ENCODE measurements at regions not wholly inside any gene's neighbourhood (a gene's known extent, or its start where the extent isn't known, plus 50 kb on each side); places are given as distances from the start of the nearest gene placed in this dataset.

GRCh38 chr20:24894967-24895366 is 54.1 kb upstream of the CST7 start:
- Histone ChIP-seq H3K4me3 (ENCODE audit: low read depth, low read length) (no peak overlapping the region), H3K4me1 (ENCODE audit: control insufficient read depth, insufficient read depth, low read length, poor library complexity, severe bottlenecking) (no peaks in the 10 kb centered on the region), H3K27ac (ENCODE audit: insufficient read depth, low read length, poor library complexity, severe bottlenecking) (no peak overlapping the region), H3K9me3 (ENCODE audit: control insufficient read depth in 2 of 2, low read length in 2 of 2) (peaks cover 8 to 10% of the 10 kb centered on the region in 2 experiments), H3K27me3 (ENCODE audit: control insufficient read depth, insufficient read depth, low read length) (peaks cover 2% of the 10 kb centered on the region), H3K36me3 (ENCODE audit: control insufficient read depth, insufficient read depth, low read length) (no peaks in the 10 kb centered on the region)
- DNase-seq (no peak), ATAC-seq (ENCODE audit: low read depth in 2 of 2) (no peak)
- Mint-ChIP-seq H3K27me3 (no peaks in the 10 kb centered on the region), H3K4me3 (no peak overlapping the region), H3K36me3 (no peaks in the 10 kb centered on the region), H3K9me3 (peaks cover 0 to 14% (median 2%) of the 10 kb centered on the region in 7 donors), H3K4me1 (no peaks in the 10 kb centered on the region), H3K27ac (no peak overlapping the region)

- Histone ChIP-seq H3K4me3 (ENCODE audit: low read depth, low read length) (no peak overlapping the region), H3K9me3 (ENCODE audit: control insufficient read depth in 2 of 2, low read length in 2 of 2) (peaks cover 8 to 10% of the 10 kb centered on the region in 2 experiments), H3K27ac (ENCODE audit: insufficient read depth, low read length, poor library complexity, severe bottlenecking) (no peak overlapping the region), H3K27me3 (ENCODE audit: control insufficient read depth, insufficient read depth, low read length) (no peaks in the 10 kb centered on the region), H3K4me1 (ENCODE audit: control insufficient read depth, insufficient read depth, low read length, poor library complexity, severe bottlenecking) (no peaks in the 10 kb centered on the region), H3K36me3 (ENCODE audit: control insufficient read depth, insufficient read depth, low read length) (no peaks in the 10 kb centered on the region)
- H3K27ac Mint-ChIP-seq, result no peak overlapping the region
- DNase-seq (no peak), ATAC-seq (ENCODE audit: low read depth in 2 of 2) (no peak)
- H3K4me1 Mint-ChIP-seq, result no peaks in the 10 kb centered on the region
- H3K36me3 Mint-ChIP-seq, result no peaks in the 10 kb centered on the region
- H3K9me3 Mint-ChIP-seq, result peaks cover 0 to 16% (median 4%) of the 10 kb centered on the region in 7 donors
- H3K4me3 Mint-ChIP-seq, result no peak overlapping the region
- H3K27me3 Mint-ChIP-seq, result no peaks in the 10 kb centered on the region
Measured at GRCh38 chr20:24895431-24895830, 53.6 kb upstream of the CST7 start.

DNA sequence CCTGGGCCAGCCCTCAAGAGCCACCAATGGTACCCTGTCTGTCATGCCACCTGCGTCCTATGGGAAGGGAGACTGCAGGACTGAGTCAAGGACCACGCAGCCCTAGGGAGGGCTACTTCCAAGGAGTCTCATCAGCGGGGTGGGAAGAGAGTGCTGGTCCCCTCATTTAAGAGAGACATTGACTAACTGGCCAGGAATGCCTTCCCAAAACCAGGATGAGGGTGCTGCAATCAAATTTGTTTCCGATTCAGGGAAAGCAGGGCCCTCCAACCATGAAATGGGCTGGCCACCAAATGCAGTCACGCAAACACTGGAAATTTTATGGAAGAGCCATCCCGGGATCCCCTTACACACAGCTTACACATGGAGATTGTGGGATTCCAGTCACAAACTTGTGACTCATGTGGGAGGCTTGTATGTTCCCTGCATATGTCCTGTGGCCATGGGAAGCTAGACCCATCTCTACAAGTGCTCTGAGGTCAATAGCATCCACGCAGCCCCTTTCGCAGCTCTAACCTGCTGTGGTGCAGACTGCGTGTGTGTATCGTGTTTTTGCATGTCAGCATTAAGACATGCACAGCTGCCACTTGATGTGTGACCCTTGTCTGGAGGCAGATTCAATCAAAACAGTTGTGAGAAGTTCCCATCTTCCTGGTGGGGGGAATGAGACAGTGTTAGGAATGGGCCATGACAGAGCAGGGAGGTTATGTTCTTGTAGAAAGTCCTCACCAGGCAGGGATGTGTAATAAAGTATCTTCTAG is 53.0 kb upstream of the CST7 start:
- H3K4me3 Mint-ChIP-seq, result no peak overlapping the region
- ATAC-seq (ENCODE audit: low read depth in 2 of 2), result no peak
- no peaks in the 10 kb centered on the region for H3K27me3 ChIP-seq (ENCODE audit: control insufficient read depth, insufficient read depth, low read length)
- no peaks in the 10 kb centered on the region for H3K36me3 Mint-ChIP-seq
- H3K27ac Mint-ChIP-seq, result no peak overlapping the region
- H3K4me3 ChIP-seq (ENCODE audit: low read depth, low read length), result no peak overlapping the region
- no peaks in the 10 kb centered on the region for H3K27me3 Mint-ChIP-seq
- H3K36me3 ChIP-seq (ENCODE audit: control insufficient read depth, insufficient read depth, low read length), result no peaks in the 10 kb centered on the region
- H3K27ac ChIP-seq (ENCODE audit: insufficient read depth, low read length, poor library complexity, severe bottlenecking), result no peak overlapping the region
- no peaks in the 10 kb centered on the region for H3K4me1 Mint-ChIP-seq
- no peak for DNase-seq
- no peaks in the 10 kb centered on the region for H3K4me1 ChIP-seq (ENCODE audit: control insufficient read depth, insufficient read depth, low read length, poor library complexity, severe bottlenecking)
- H3K9me3 Mint-ChIP-seq, result peaks cover 0 to 19% (median 4%) of the 10 kb centered on the region in 7 donors
- peaks cover 8 to 10% of the 10 kb centered on the region in 2 experiments for H3K9me3 ChIP-seq (ENCODE audit: control insufficient read depth in 2 of 2, low read length in 2 of 2)

GRCh38 chr20:24896984-24897383 is 52.1 kb upstream of the CST7 start:
- Mint-ChIP-seq H3K27me3 (no peaks in the 10 kb centered on the region), H3K36me3 (no peaks in the 10 kb centered on the region), H3K27ac (no peak overlapping the region), H3K4me3 (no peak overlapping the region), H3K4me1 (no peaks in the 10 kb centered on the region), H3K9me3 (peaks cover 0 to 19% (median 4%) of the 10 kb centered on the region in 7 donors)
- Histone ChIP-seq H3K36me3 (ENCODE audit: control insufficient read depth, insufficient read depth, low read length) (no peaks in the 10 kb centered on the region), H3K27ac (ENCODE audit: insufficient read depth, low read length, poor library complexity, severe bottlenecking) (no peak overlapping the region), H3K27me3 (ENCODE audit: control insufficient read depth, insufficient read depth, low read length) (no peaks in the 10 kb centered on the region), H3K4me1 (ENCODE audit: control insufficient read depth, insufficient read depth, low read length, poor library complexity, severe bottlenecking) (no peaks in the 10 kb centered on the region), H3K4me3 (ENCODE audit: low read depth, low read length) (no peak overlapping the region), H3K9me3 (ENCODE audit: control insufficient read depth in 2 of 2, low read length in 2 of 2) (peaks cover 8 to 10% of the 10 kb centered on the region in 2 experiments)
- DNase-seq (no peak), ATAC-seq (ENCODE audit: low read depth in 2 of 2) (no peak)

GRCh38 chr20:24897974-24898373 is 51.1 kb upstream of the CST7 start:
- Mint-ChIP-seq H3K4me3 (no peak overlapping the region), H3K27ac (no peak overlapping the region), H3K9me3 (peaks cover 0 to 19% (median 4%) of the 10 kb centered on the region in 7 donors), H3K36me3 (no peaks in the 10 kb centered on the region), H3K27me3 (no peaks in the 10 kb centered on the region), H3K4me1 (no peaks in the 10 kb centered on the region)
- H3K27me3 ChIP-seq (ENCODE audit: control insufficient read depth, insufficient read depth, low read length), result no peaks in the 10 kb centered on the region
- no peaks in the 10 kb centered on the region for H3K36me3 ChIP-seq (ENCODE audit: control insufficient read depth, insufficient read depth, low read length)
- no peak overlapping the region for H3K4me3 ChIP-seq (ENCODE audit: low read depth, low read length)
- no peak for ATAC-seq (ENCODE audit: low read depth in 2 of 2)
- H3K4me1 ChIP-seq (ENCODE audit: control insufficient read depth, insufficient read depth, low read length, poor library complexity, severe bottlenecking), result no peaks in the 10 kb centered on the region
- peaks cover 8 to 10% of the 10 kb centered on the region in 2 experiments for H3K9me3 ChIP-seq (ENCODE audit: control insufficient read depth in 2 of 2, low read length in 2 of 2)
- no peak overlapping the region for H3K27ac ChIP-seq (ENCODE audit: insufficient read depth, low read length, poor library complexity, severe bottlenecking)
- DNase-seq, result no peak

GRCh38 chr20:24899153-24899552 is 49.9 kb upstream of the CST7 start:
- Mint-ChIP-seq H3K4me1 (no peaks in the 10 kb centered on the region), H3K4me3 (no peak overlapping the region), H3K36me3 (no peaks in the 10 kb centered on the region), H3K27ac (no peak overlapping the region), H3K27me3 (no peaks in the 10 kb centered on the region), H3K9me3 (peaks cover 0 to 19% (median 6%) of the 10 kb centered on the region in 7 donors)
- H3K4me3 ChIP-seq (ENCODE audit: low read depth, low read length), result no peak overlapping the region
- ATAC-seq (ENCODE audit: low read depth in 2 of 2) (no peak), DNase-seq (no peak)
- no peak overlapping the region for H3K27ac ChIP-seq (ENCODE audit: insufficient read depth, low read length, poor library complexity, severe bottlenecking)
- H3K27me3 ChIP-seq (ENCODE audit: control insufficient read depth, insufficient read depth, low read length), result no peaks in the 10 kb centered on the region
- H3K9me3 ChIP-seq (ENCODE audit: control insufficient read depth in 2 of 2, low read length in 2 of 2), result peaks cover 8 to 10% of the 10 kb centered on the region in 2 experiments
- no peaks in the 10 kb centered on the region for H3K4me1 ChIP-seq (ENCODE audit: control insufficient read depth, insufficient read depth, low read length, poor library complexity, severe bottlenecking)
- no peaks in the 10 kb centered on the region for H3K36me3 ChIP-seq (ENCODE audit: control insufficient read depth, insufficient read depth, low read length)
